Loucy (cell line): ENCODE measurements at regions not wholly inside any gene's neighbourhood (a gene's known extent, or its start where the extent isn't known, plus 50 kb on each side); places are given as distances from the start of the nearest gene placed in this dataset.

ENCODE experiments used
- CTCF ChIP-seq: fragments of 200-600 bp; sonication (generic); conservative IDR thresholded peaks from 2 replicates; pipeline ENCODE4 v1.5.1; 2014; ENCODE audit warnings: mild to moderate bottlenecking, antibody characterized with exemption, low read length
- EZH2phosphoT487 ChIP-seq: fragments of 200-600 bp; IDR thresholded peaks from 2 replicates; pipeline ENCODE4 v1.6.1; 2018; ENCODE audit warnings: antibody characterized with exemption, mild to moderate bottlenecking, moderate library complexity, borderline replicate concordance

DNA sequence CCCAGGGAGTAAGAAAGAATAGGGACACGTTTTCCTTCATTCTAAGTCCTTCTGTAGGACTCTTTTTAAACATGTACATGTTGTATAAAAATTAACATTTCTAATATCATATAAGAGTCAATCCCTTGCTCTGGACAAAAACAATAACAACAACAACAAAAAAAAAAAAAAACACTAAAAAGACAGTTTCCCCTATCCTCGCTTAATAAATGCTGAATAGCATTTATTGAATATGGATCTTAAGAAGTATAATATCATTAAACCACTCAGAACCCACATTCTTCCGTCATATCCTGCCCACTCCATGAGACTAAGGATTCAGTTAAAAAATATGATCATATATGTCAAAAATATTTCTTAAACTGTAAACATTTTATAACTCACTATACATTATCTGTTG lies 145.1 kb downstream of the AQP9 start:
- no peak for TF ChIP-seq CTCF
- TF ChIP-seq EZH2phosphoT487 = no peak
